ENCODE measurements at regions not wholly inside any gene's neighbourhood (a gene's known extent, or its start where the extent isn't known, plus 50 kb on each side); places are given as distances from the start of the nearest gene placed in this dataset.
"Not testable (repeated sequence)": the region's sequence is repeated elsewhere in the genome, so short reads cannot be mapped to it uniquely, and the experiment has no call there.

DNA sequence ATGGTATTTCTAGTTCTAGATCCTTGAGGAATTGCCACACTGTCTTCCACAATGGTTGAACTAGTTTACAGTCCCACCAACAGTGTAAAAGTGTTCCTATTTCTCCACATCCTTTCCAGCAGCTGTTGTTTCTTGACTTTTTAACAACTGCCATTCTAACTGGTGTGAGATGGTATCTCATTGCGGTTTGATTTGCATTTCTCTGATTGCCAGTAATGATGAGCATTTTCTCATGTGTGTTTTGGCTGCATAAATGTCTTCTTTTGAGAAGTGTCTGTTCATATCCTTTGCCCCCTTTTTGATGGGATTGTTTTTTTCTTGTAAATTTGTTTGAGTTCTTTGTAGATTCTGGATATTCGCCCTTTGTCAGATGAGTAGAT, 308.6 kb upstream of the B3GAT1 start:
- TF ChIP-seq, protein P1, sequence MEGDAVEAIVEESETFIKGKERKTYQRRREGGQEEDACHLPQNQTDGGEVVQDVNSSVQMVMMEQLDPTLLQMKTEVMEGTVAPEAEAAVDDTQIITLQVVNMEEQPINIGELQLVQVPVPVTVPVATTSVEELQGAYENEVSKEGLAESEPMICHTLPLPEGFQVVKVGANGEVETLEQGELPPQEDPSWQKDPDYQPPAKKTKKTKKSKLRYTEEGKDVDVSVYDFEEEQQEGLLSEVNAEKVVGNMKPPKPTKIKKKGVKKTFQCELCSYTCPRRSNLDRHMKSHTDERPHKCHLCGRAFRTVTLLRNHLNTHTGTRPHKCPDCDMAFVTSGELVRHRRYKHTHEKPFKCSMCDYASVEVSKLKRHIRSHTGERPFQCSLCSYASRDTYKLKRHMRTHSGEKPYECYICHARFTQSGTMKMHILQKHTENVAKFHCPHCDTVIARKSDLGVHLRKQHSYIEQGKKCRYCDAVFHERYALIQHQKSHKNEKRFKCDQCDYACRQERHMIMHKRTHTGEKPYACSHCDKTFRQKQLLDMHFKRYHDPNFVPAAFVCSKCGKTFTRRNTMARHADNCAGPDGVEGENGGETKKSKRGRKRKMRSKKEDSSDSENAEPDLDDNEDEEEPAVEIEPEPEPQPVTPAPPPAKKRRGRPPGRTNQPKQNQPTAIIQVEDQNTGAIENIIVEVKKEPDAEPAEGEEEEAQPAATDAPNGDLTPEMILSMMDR (IDR thresholded peaks at IDR 0.05) = not testable (repeated sequence)
- TF ChIP-seq EZH2 (IDR thresholded peaks at IDR 0.05; ENCODE audit: borderline replicate concordance, insufficient read depth, low read depth, low read length, poor library complexity, severe bottlenecking) = not testable (repeated sequence)
